22Rv1 (cell line): ENCODE measurements at regions not wholly inside any gene's neighbourhood (a gene's known extent, or its start where the extent isn't known, plus 50 kb on each side); places are given as distances from the start of the nearest gene placed in this dataset.
A peak's percentile ranks its signal among the peaks of the same experiment; 100 is the strongest.

Experiments used
- H3K27ac ChIP-seq: fragments of 450-650 bp; 2 replicates; pipeline ENCODE4 v1.5.1; 2017
- CTCF ChIP-seq: fragments of 450-650 bp; IDR thresholded peaks from 2 replicates; pipeline ENCODE4 v1.5.1; 2017; ENCODE audit warnings: mild to moderate bottlenecking
- ZFX ChIP-seq: fragments of 450-650 bp; IDR thresholded peaks from 2 replicates; pipeline ENCODE4 v1.6.1; 2017; ENCODE audit warnings: antibody characterized with exemption, borderline replicate concordance

DNA sequence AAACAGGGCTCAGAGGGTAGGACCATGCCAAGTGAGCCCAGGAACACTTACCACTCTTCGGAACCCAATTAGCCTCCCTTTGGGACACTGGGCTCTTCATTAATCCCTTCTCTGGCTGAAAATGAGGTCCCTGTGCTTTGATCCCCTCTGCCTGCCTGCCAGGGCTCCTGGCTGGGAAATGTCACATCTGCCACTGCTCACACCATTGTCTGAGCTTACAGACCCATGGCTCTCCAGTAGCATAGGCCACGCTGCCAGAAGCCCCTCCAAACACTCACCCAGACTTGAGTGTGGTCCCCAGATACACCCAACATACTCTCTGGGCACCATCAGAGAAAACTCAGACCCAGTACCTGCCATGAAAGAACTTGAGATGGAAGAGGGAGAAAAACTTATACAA, 287.3 kb downstream of the XXYLT1 start:
- TF ChIP-seq ZFX = no peak
- no peak for TF ChIP-seq CTCF
- H3K27ac ChIP-seq = no peak overlapping the region

GRCh38 chr3:194984066-194984465, 286.9 kb downstream of the XXYLT1 start:
- H3K27ac ChIP-seq = no peak overlapping the region
- TF ChIP-seq ZFX (no peak), CTCF (no peak)

DNA sequence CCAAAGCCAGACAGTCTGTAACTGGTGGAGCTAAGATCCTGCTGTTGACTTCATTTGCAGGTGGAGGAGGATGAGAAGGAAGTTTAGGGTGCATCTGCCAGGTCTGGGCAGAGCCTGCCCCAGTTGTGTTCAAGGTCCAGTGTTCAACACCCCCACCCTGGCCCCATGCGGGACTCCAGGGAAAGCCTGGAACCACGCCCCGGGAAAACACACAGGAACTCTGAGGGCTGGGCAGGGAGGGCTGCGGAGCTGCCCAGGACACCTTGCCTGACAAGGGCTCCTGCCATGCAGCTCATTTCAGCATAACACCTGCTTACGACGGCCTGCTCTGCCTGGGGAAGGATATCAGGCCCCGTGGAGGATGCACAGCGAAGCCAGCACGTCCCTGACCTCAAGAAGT, 286.3 kb downstream of the XXYLT1 start:
- TF ChIP-seq CTCF (no peak), ZFX (no peak)
- H3K27ac ChIP-seq = no peak overlapping the region

GRCh38 chr3:194985031-194985578, 285.9 kb downstream of the XXYLT1 start:
- TF ChIP-seq ZFX = no peak
- TF ChIP-seq CTCF = peak; percentile 84
- no peak overlapping the region for H3K27ac ChIP-seq

DNA sequence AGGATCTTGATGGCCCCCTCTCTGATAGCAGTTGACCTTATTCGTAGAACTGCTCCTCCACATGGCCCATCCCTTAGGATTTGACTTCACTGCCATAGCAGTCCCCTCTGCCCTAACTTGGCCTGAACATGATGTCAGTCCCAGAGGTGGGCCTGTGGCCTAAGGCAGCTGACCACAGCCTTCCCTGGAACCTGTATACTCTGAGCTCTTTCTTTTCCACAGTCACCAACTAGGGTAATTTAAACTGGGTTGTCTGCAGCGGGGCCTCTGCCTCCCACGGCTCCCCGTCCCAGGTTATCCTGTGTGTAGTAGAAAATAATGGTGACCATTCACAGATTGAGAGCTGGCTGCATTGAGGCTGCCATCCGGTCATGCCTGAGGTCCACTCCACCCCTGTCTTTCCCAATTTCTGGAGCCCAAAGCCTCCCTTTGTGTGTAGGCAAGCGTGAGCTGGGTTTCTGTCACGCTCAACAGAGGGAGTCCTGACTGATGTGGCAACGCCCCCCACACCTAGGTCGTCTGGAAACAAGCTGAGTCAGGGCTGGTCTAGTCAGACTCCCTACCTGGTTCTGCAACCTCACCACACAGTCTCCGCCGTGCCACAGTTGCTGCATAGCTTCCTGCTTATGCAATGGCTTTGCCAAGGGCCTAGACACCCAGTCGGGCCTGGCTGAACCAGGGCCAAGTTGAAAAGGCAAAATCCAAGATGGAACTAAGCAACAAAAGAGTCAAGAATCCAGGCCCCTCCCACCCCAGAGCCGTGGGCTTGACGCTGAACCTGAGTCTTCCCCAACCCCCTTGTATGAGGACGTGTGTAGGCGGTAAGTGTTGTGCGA, 284.5 kb downstream of the XXYLT1 start:
- TF ChIP-seq CTCF = no peak
- no peak for TF ChIP-seq ZFX
- no peak overlapping the region for H3K27ac ChIP-seq

DNA sequence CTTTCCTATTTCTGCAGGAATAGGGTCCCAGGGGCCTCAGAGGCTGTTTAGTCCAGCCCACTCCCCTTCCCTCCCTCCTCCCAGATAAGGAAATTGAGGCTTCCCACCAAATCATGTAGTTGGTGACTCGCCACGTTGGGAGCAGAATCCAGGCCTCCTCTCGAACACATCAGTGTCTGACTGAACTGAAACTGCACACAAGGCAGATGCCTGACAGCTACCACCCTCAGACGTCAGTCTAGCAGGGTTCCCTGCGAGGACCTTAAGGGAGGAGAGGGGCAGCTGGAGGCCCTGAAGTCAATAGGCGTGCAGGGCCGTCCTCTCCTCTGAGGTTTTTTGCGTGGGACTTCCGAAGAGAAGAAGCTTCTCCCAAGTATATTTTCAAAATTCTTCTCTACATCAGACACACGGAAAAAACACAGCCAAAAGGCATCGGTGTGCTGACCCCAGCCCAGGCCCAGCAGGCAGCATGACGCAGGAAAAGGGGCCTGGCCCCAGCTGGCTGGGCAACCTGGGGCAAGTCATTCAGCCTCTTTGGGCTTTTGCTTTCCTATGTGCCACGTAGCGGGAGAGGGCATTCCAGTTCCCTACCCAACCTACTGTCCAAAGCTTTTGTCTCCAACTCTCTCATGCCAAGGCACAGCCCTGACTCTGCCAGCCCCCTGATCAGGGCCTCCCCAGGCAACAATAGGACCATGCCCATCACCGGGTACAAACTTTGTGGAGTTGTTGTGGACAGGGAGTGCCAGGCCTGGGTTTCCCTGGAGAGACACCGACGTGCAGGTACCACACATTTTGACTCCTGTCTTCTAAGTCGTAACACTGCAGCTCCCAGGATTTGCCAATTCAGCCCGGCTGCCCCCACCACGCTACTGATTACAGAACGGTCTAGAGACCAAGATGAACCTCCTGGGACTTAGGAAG, 283.1 kb downstream of the XXYLT1 start:
- no peak overlapping the region for H3K27ac ChIP-seq
- TF ChIP-seq CTCF (no peak), ZFX (no peak)
